ENCODE measurements at regions not wholly inside any gene's neighbourhood (a gene's known extent, or its start where the extent isn't known, plus 50 kb on each side); places are given as distances from the start of the nearest gene placed in this dataset.

DNA sequence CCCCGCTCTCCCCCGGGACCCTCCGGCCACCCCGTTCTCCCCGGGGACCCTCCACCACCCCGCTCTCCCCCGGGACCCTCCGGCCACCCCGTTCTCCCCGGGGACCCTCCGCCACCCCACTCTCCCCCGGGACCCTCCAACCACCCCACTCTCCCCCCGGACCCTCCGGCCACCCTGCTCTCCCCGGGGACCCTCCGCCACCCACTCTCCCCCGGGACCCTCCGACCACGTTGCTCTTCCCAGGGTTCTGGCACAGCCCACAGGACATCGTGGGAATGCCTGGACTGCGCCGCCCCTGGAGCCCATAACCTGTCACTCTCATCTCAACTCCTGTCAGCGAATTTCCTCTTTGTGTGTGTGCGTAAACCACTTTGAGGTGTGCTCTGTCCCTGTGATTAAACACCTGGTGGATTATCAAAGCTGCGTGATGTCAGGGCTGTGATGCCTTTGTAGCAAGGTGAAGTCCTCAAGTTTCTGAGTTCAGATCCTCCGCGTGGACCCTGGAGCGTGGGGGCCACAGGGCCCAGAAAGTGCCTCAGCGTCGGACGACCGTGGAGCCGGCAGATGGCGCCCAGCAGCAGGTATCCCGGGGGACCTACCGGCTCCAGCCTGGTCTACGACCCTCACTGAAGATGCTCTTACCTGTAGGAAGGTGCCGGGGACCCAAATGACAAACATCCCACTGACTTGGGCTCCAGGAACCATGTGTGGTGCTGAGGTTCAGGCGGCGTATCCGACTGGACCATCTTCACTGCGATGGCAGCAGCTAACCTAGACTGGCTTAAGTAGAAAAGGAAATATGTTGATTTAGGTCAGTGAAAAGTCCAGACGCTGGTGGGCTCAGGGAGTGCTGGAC is 63.2 kb upstream of the GALNT9 start:
- no peak for DNase-seq

DNA sequence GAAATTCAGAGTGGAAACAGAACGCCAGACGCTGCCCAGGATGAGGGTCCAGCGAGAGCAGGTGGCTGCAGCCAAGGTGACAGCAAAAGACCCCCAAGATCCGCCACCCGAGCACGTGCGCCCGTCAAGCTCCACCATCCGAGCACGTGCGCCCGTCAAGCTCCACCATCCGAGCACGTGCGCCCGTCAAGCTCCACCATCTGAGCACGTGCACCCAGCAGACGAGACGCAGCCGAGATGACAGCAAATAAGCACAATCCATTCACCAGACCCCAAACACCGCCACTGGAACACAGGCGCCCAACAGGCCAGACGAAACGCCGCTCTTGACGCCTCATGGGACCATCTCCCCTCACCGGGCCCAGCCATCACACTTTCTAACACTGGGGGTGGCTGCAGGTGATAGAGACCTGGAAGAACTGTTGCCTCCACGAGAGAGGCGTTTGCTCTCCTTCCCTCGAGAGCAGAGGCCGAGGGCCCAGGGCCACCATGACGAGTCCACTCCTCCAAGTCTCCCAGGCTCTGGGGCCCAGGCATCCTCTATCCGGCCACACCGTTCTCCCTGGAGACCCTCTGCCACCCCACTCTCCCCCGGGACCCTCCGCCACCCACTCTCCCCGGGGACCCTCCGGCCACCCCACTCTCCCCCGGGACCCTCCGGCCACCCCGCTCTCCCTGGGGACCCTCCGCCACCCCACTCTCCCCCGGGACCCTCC is 62.1 kb upstream of the GALNT9 start:
- DNase-seq: no peak

- no peak for DNase-seq
These were observed 61.1 kb upstream of the GALNT9 start for GRCh38 chr12:132390287-132391076.

- no peak for DNase-seq
These were observed 60.3 kb upstream of the GALNT9 start for GRCh38 chr12:132389526-132390286.

DNA sequence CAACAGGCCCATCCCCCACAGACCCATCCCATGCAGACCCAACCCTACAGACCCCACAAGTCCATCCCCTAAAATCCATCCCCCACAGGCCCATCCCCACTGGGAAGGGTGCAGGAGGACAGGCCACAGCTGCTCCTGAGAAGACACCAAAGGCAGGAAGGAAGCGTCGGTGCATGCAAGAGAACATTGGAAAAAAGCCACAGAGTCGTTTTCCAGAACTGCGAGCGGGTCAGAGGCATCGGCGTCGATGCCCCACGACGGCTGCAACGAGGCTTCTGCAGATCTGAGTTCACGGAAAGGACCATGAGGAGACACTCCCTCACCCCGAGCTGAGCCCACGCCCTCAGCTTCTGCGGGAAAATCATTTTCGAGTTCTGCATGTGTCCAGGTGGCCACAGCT is 59.6 kb upstream of the GALNT9 start:
- no peak for DNase-seq

- DNase-seq: no peak
These were observed 59.1 kb upstream of the GALNT9 start for GRCh38 chr12:132388379-132389015.

DNA sequence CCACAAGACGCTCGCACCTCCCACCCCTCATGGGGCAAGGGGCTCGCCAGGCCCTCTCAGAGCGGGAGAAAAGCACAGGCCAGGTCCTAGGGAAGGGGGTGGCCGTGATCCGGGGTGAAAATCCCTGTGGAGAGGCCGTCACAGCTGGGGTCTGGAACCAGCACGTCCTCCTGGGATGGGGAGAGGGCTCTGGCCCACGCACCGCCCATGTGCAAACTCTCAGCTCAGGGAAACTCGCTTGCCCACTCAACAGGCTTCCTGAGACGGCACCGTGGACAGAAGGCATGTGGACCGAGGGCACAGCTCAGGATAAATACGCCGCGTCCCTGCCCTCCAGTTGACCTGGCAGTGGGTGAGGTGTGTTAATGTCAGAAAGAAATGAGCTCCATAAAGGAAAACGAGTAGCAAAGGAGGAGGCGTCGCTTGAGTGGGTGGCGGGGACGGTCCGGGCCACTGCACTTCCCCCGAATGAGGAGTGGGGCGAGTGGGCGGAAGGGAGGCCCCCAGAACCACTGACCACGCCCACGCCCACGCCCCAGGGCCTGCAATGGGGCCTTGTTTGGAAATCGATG is 57.6 kb upstream of the GALNT9 start:
- DNase-seq: no peak

GRCh38 chr12:132385923-132386751 is 56.7 kb upstream of the GALNT9 start:
- DNase-seq: no peak

GRCh38 chr12:132384916-132385774 is 55.8 kb upstream of the GALNT9 start:
- peak in 1 of 2 donors; percentile 2 for DNase-seq

- DNase-seq: no peak
These were observed 51.3 kb upstream of the GALNT9 start for GRCh38 chr12:132380641-132381040.

DNA sequence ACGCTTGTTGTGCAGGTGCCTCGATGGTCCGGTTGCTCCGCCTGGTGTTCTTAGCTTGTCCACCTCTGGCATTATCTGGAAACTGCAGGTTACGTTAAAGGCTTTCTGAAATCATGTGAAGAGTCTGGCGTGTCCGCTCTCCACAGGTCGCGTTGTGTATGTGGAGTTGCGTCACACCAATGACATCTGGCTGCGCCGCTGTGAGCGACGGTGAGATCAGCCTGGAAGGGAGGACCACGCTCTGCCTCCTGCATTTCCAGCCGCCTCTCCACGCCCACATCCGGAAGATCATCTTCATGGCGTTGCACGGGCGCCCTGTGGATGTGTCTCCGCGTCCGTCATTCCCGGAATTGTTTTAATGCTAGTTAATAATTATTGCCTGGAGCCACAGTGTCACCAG is 50.6 kb upstream of the GALNT9 start:
- no peak for DNase-seq

- no peak for DNase-seq
These were observed 50.2 kb upstream of the GALNT9 start for GRCh38 chr12:132379576-132379975.
